ENCODE measurements at regions not wholly inside any gene's neighbourhood (a gene's known extent, or its start where the extent isn't known, plus 50 kb on each side); places are given as distances from the start of the nearest gene placed in this dataset.

DNA sequence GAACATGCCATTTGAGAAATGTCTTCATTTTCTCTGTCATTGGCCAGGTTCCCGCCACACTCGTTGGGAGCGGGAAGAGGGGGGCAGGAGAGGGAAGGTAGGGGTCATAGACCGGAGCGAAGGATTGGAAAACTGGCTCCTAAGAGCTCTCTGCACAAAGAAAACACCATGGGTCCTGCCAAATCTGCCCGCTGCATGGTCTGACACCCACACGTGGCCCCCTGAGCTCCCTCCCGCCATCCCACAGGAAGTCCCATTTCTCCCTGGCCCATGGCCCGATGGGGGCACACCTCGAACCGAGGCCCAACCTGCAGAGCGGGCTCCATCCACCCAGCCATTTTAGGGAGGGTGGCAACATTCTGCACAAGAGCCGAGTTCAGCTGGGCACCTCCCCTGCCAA lies 159.6 kb downstream of the SALL1 start:
- no peaks in the 10 kb centered on the region for H3K4me1 ChIP-seq (ENCODE audit: control insufficient read depth in 1 of 2, insufficient read depth in 1 of 2, low read depth in 1 of 2, low read length in 1 of 2)
- H3K27ac ChIP-seq, result no peak overlapping the region
- TF ChIP-seq, protein P1, sequence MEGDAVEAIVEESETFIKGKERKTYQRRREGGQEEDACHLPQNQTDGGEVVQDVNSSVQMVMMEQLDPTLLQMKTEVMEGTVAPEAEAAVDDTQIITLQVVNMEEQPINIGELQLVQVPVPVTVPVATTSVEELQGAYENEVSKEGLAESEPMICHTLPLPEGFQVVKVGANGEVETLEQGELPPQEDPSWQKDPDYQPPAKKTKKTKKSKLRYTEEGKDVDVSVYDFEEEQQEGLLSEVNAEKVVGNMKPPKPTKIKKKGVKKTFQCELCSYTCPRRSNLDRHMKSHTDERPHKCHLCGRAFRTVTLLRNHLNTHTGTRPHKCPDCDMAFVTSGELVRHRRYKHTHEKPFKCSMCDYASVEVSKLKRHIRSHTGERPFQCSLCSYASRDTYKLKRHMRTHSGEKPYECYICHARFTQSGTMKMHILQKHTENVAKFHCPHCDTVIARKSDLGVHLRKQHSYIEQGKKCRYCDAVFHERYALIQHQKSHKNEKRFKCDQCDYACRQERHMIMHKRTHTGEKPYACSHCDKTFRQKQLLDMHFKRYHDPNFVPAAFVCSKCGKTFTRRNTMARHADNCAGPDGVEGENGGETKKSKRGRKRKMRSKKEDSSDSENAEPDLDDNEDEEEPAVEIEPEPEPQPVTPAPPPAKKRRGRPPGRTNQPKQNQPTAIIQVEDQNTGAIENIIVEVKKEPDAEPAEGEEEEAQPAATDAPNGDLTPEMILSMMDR (IDR thresholded peaks at IDR 0.05), result no peak
- no peaks in the 10 kb centered on the region for H3K9me3 ChIP-seq
- no peaks in the 10 kb centered on the region for H3K36me3 ChIP-seq
- H3K27me3 ChIP-seq, result no peaks in the 10 kb centered on the region
- H3K4me3 ChIP-seq (ENCODE audit: low read depth in 1 of 2, low read length in 1 of 2), result no peak overlapping the region

DNA sequence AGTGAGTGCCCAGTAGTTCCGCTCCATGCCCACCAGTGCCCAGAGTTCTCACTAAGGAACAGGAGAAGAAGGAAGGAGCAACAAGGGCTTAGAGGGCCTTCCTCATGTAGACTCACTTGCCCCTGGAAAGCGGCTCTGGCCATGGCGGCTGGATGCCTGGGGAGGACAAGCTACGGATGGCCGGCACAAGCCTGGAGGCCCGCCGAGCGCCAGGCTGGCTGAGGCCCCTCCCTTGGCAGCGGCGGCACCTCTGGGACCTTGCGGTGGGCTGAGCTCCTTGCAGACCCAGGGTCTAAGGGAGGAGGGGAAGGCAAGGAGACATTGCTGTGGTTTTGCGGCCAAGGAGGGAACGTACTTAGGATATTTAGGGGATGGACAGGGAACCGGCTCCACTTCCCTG lies 160.1 kb downstream of the SALL1 start:
- Histone ChIP-seq H3K27me3 (no peaks in the 10 kb centered on the region), H3K4me1 (ENCODE audit: control insufficient read depth in 1 of 2, insufficient read depth in 1 of 2, low read depth in 1 of 2, low read length in 1 of 2) (no peaks in the 10 kb centered on the region), H3K27ac (no peak overlapping the region), H3K4me3 (ENCODE audit: low read depth in 1 of 2, low read length in 1 of 2) (no peak overlapping the region), H3K36me3 (no peaks in the 10 kb centered on the region), H3K9me3 (no peaks in the 10 kb centered on the region)
- TF ChIP-seq, protein P1 (IDR thresholded peaks at IDR 0.05), result no peak

DNA sequence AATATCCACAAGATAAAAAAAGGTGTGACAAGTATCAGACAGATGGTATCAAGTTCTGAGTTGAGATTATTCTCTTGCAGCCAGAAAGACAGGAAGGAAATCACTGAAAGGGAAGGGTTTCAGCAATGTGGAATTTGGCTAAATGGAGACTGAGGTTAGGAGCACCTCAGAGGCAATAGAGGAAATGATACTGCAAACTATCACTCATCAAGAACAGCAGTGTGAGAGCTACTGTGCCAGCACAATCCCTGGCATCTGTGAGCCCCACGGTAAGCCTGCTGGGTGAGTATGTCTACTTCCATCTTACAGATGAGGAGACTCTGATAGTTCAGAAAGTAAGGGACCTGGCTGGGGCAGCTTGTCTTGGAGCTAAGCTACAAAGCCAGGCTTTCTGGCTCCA lies 162.0 kb downstream of the SALL1 start:
- Histone ChIP-seq H3K36me3 (no peaks in the 10 kb centered on the region), H3K4me1 (ENCODE audit: control insufficient read depth in 1 of 2, insufficient read depth in 1 of 2, low read depth in 1 of 2, low read length in 1 of 2) (no peaks in the 10 kb centered on the region), H3K27me3 (no peaks in the 10 kb centered on the region), H3K4me3 (ENCODE audit: low read depth in 1 of 2, low read length in 1 of 2) (no peak overlapping the region), H3K9me3 (no peaks in the 10 kb centered on the region), H3K27ac (no peak overlapping the region)
- TF ChIP-seq, protein P1 (IDR thresholded peaks at IDR 0.05), result no peak

DNA sequence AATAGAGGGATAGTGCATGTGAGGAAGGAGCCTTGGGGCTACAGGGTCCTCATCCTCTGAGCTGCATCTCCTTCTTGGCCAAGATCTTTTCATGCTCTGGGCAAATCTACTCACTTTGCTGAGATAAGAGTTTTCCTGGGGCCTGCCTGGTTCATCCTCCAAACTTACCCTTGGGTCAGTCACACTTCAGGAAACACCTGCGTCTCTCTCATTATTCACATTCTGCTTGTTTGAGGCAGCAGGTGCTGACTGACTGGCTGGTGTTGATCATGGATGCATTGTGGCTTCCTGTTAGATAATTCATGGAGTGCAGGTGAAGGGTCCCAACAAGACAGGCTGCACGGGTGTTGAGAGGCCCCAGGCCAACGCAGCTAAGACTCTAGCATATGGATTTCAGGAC lies 162.6 kb downstream of the SALL1 start:
- TF ChIP-seq, protein P1 (IDR thresholded peaks at IDR 0.05), result no peak
- no peaks in the 10 kb centered on the region for H3K9me3 ChIP-seq
- H3K27ac ChIP-seq, result no peak overlapping the region
- no peaks in the 10 kb centered on the region for H3K36me3 ChIP-seq
- H3K27me3 ChIP-seq, result no peaks in the 10 kb centered on the region
- no peaks in the 10 kb centered on the region for H3K4me1 ChIP-seq (ENCODE audit: control insufficient read depth in 1 of 2, insufficient read depth in 1 of 2, low read depth in 1 of 2, low read length in 1 of 2)
- no peak overlapping the region for H3K4me3 ChIP-seq (ENCODE audit: low read depth in 1 of 2, low read length in 1 of 2)

DNA sequence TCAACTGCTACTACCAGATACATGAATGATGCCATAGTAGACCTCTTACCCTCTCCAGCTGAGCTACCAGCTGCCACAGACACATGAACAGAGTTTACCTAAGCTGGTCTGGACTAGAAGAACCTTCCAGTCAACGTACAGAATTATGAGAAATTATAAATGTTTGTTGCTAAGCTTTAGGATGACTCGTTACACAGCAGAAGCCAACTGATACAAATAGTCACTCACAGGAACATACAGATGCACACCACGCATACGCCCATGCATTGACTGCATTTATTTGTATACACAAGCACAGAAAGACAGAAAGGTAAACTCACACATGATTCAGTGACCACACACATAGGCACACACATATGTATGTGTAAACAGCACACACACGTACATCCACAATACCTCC lies 164.6 kb downstream of the SALL1 start:
- Histone ChIP-seq H3K4me3 (ENCODE audit: low read depth in 1 of 2, low read length in 1 of 2) (no peak overlapping the region), H3K27me3 (no peaks in the 10 kb centered on the region), H3K36me3 (no peaks in the 10 kb centered on the region), H3K9me3 (no peaks in the 10 kb centered on the region), H3K4me1 (ENCODE audit: control insufficient read depth in 1 of 2, insufficient read depth in 1 of 2, low read depth in 1 of 2, low read length in 1 of 2) (no peaks in the 10 kb centered on the region), H3K27ac (no peak overlapping the region)
- TF ChIP-seq, protein P1 (IDR thresholded peaks at IDR 0.05), result no peak

DNA sequence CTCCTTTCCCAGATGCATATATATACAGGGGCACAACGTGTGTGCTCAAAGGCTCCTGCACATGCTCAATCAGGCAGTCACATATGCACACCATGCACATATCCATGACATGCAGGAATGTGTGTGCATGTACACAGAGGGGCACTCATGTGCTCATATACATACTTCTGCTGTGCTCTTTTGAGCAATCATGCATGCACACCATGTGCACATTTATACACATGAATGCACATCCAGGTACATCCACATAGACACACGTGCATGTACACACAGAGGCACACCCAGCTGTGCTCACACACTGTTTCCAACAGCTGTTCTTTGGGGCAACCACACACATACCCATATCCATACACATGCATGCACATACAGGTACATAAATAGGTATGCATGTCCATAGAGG lies 165.3 kb downstream of the SALL1 start:
- Histone ChIP-seq H3K36me3 (no peaks in the 10 kb centered on the region), H3K27me3 (no peaks in the 10 kb centered on the region), H3K4me3 (ENCODE audit: low read depth in 1 of 2, low read length in 1 of 2) (no peak overlapping the region), H3K27ac (no peak overlapping the region), H3K4me1 (ENCODE audit: control insufficient read depth in 1 of 2, insufficient read depth in 1 of 2, low read depth in 1 of 2, low read length in 1 of 2) (no peaks in the 10 kb centered on the region), H3K9me3 (no peaks in the 10 kb centered on the region)
- TF ChIP-seq, protein P1 (IDR thresholded peaks at IDR 0.05), result no peak

All from neutrophil (primary cell).